ENCODE measurements at regions not wholly inside any gene's neighbourhood (a gene's known extent, or its start where the extent isn't known, plus 50 kb on each side); places are given as distances from the start of the nearest gene placed in this dataset.

DNA sequence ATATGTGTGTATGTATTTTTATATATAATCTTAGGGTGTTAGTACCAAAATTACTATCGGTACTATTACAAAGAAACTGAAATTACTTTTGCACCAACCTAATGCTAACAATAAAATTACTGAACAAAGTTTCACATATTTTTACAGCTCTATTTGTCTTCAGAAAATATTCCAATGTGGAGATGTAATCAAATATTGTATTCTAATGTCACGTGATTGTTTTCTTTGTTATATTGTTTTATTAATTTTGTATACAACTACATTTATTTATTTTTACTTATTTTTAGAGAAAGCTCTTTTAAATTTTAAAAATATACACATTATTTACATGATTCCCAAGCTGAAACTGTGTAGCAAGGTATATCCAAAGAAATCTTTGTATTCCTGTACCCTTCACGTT, 227.1 kb upstream of the KLF12 start:
- Histone ChIP-seq H3K4me3 (no peak overlapping the region), H3K36me3 (no peaks in the 10 kb centered on the region), H3K9me3 (no peaks in the 10 kb centered on the region), H3K27ac (no peak overlapping the region), H3K4me1 (no peaks in the 10 kb centered on the region), H3K27me3 (no peaks in the 10 kb centered on the region)
- WGBS (ENCODE audit: insufficient coverage, low coverage, low lambda C conversion rate, missing lambda C conversion rate): 80% methylated on average over 3 of the region's 3 CpGs
- ATAC-seq (no peak), DNase-seq (no peak)
- intact Hi-C loops (cut with DNase I): no loop called here
- no peak for TF ChIP-seq POLR2A (IDR thresholded peaks at IDR 0.05)
- TF ChIP-seq, protein P1, sequence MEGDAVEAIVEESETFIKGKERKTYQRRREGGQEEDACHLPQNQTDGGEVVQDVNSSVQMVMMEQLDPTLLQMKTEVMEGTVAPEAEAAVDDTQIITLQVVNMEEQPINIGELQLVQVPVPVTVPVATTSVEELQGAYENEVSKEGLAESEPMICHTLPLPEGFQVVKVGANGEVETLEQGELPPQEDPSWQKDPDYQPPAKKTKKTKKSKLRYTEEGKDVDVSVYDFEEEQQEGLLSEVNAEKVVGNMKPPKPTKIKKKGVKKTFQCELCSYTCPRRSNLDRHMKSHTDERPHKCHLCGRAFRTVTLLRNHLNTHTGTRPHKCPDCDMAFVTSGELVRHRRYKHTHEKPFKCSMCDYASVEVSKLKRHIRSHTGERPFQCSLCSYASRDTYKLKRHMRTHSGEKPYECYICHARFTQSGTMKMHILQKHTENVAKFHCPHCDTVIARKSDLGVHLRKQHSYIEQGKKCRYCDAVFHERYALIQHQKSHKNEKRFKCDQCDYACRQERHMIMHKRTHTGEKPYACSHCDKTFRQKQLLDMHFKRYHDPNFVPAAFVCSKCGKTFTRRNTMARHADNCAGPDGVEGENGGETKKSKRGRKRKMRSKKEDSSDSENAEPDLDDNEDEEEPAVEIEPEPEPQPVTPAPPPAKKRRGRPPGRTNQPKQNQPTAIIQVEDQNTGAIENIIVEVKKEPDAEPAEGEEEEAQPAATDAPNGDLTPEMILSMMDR (IDR thresholded peaks at IDR 0.05): no peak

DNA sequence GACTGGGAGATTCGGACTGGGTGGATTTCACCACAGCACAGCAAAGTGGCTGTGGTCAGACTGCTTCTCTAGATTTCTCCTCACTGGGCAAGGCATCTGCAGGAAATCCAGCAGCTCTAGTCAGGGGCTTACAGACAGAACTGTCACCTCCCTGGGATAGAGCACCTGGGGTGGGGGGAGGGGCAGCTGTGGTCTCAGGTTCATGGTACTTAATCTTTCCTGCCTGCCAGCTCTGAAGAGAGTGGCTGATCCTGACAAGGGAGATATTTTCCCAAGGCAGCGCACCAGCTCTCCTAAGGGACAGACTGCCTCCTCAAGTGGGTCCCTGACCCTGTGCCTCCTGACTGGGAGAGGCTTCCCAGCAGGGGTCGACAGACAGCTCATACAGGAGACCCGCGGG, 212.8 kb upstream of the KLF12 start:
- H3K9me3 ChIP-seq: no peaks in the 10 kb centered on the region
- H3K36me3 ChIP-seq: no peaks in the 10 kb centered on the region
- no CpG with 5 or more reads among the region's 5 CpGs for WGBS (ENCODE audit: insufficient coverage, low coverage, low lambda C conversion rate, missing lambda C conversion rate)
- H3K27me3 ChIP-seq: no peaks in the 10 kb centered on the region
- H3K4me3 ChIP-seq: no peak overlapping the region
- no peak overlapping the region for H3K27ac ChIP-seq
- TF ChIP-seq POLR2A (IDR thresholded peaks at IDR 0.05): no peak
- TF ChIP-seq, protein P1 (IDR thresholded peaks at IDR 0.05): no peak
- ATAC-seq (no peak), DNase-seq (no peak)
- no peaks in the 10 kb centered on the region for H3K4me1 ChIP-seq
- intact Hi-C loops (cut with DNase I): no loop called here

DNA sequence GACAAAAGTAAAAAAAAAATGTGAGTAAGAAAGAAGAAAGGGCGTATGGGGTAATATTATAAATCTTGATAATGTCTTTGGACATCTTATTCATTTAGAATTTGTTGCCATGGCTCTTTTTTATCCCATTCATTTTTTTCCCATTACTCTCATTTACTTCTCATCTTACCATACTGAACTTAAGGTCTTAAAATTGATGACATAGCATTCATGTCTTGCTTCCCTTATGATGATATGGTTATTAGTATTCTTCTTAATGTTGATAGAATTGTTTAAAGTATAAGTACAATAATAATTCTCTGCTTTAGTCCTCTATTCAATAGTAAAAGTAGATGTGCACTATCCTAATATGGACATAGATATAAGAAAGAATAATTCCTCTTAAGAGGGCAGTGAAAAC, 204.1 kb upstream of the KLF12 start:
- ATAC-seq: no peak
- H3K27me3 ChIP-seq: no peaks in the 10 kb centered on the region
- intact Hi-C loops (cut with DNase I): no loop called here

DNA sequence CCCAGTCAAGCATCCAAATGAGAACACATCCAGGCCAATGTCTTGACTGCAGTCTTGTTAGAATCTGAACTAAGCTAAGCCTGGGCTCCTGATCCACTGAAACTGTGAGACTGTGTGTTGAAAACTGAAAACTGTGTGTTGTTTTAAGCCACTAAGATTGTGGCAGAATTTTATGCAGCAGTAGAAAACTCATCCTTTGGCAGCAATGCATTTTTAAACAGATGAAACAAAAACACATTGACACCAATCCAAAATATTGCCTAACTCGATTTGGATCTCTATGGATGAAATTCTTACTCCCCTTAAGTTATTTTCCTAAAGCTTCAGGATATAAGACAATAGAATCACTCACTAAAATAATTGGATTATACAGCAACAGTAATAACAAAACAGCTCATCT, 202.3 kb upstream of the KLF12 start:
- H3K27me3 ChIP-seq: no peaks in the 10 kb centered on the region
- 44% methylated on average over 1 of the region's 1 CpG for WGBS (ENCODE audit: insufficient coverage, low coverage, low lambda C conversion rate, missing lambda C conversion rate)
- intact Hi-C loops (cut with DNase I): no loop called here
- ATAC-seq: no peak
- H3K27ac ChIP-seq: no peak overlapping the region
- H3K36me3 ChIP-seq: no peaks in the 10 kb centered on the region
- H3K4me3 ChIP-seq: no peak overlapping the region
- TF ChIP-seq, protein P1 (IDR thresholded peaks at IDR 0.05): no peak
- TF ChIP-seq POLR2A (IDR thresholded peaks at IDR 0.05): no peak
- no peaks in the 10 kb centered on the region for H3K9me3 ChIP-seq
- DNase-seq: no peak
- H3K4me1 ChIP-seq: no peaks in the 10 kb centered on the region

More for the DNA sequence above, 204.1 kb upstream of the KLF12 start:
- no peaks in the 10 kb centered on the region for H3K36me3 ChIP-seq
- no peaks in the 10 kb centered on the region for H3K4me1 ChIP-seq
- no peaks in the 10 kb centered on the region for H3K9me3 ChIP-seq
- no peak overlapping the region for H3K4me3 ChIP-seq
- WGBS (ENCODE audit: insufficient coverage, low coverage, low lambda C conversion rate, missing lambda C conversion rate): 71% methylated on average over 1 of the region's 1 CpG
- no peak for TF ChIP-seq POLR2A (IDR thresholded peaks at IDR 0.05)
- TF ChIP-seq, protein P1 (IDR thresholded peaks at IDR 0.05): no peak
- DNase-seq: no peak
- no peak overlapping the region for H3K27ac ChIP-seq

DNA sequence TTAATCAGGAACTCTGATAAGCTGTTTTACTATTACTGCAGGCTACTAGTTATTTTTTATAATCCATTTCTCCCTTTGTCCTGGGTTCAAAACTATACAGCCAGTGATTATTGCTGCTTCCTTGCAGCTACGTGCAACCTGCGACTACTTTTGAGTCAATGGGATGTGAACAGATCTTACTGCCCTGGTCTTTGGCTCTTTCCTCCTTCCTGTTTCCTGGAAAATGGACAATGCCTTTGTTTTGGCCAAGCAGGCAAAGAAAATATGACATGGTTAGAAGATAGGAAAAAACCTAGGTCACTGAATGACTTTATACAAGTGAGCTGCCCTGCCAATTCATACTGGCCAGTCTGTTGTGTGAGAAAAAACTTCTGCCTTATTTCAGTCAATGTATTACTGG, 201.2 kb upstream of the KLF12 start:
- WGBS (ENCODE audit: insufficient coverage, low coverage, low lambda C conversion rate, missing lambda C conversion rate): 75% methylated on average over 2 of the region's 2 CpGs
- DNase-seq (no peak), ATAC-seq (no peak)
- H3K4me1 ChIP-seq: no peaks in the 10 kb centered on the region
- H3K27me3 ChIP-seq: no peaks in the 10 kb centered on the region
- H3K4me3 ChIP-seq: no peak overlapping the region
- H3K9me3 ChIP-seq: no peaks in the 10 kb centered on the region
- H3K27ac ChIP-seq: no peak overlapping the region
- no peak for TF ChIP-seq POLR2A (IDR thresholded peaks at IDR 0.05)
- TF ChIP-seq, protein P1 (IDR thresholded peaks at IDR 0.05): no peak
- intact Hi-C loops (cut with DNase I): no loop called here
- H3K36me3 ChIP-seq: no peaks in the 10 kb centered on the region
